ENCODE measurements at regions not wholly inside any gene's neighbourhood (a gene's known extent, or its start where the extent isn't known, plus 50 kb on each side); places are given as distances from the start of the nearest gene placed in this dataset.

DNA sequence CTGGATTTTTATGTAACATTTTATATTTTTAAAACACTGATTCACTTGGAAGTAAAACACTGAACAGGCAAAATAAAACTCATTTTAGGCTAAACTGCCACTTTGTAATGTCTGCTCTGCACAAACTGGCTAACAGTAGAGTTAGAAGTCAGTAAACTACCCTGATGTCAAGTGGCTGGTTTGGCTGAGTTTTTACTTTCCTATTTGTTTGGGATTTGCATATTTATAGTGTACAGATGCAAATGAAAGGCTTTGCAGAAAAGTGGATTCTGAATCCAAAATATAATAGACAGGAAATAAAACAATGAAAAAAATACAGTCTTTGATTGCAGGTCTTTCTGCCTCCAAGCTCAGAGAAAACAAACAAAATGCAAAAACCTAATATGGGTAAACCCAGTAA, 213.1 kb downstream of the CDH26 start:
- DNase-seq (ENCODE audit: low read depth, low spot score): no peak
- TF ChIP-seq CTCF (IDR thresholded peaks at IDR 0.05; ENCODE audit: low read depth, low read length): no peak
- ChIA-PET POLR2A (no interaction called here), CTCF (no interaction called here)
- no peak overlapping the region for H3K27ac ChIP-seq (ENCODE audit: low read depth, low read length)
- H3K9me3 ChIP-seq (ENCODE audit: control insufficient read depth, insufficient read depth, low read length): no peaks in the 10 kb centered on the region
- H3K27me3 ChIP-seq (ENCODE audit: control insufficient read depth, insufficient read depth, low read length): no peaks in the 10 kb centered on the region
- no peak overlapping the region for H3K4me3 ChIP-seq (ENCODE audit: low read depth, low read length)

DNA sequence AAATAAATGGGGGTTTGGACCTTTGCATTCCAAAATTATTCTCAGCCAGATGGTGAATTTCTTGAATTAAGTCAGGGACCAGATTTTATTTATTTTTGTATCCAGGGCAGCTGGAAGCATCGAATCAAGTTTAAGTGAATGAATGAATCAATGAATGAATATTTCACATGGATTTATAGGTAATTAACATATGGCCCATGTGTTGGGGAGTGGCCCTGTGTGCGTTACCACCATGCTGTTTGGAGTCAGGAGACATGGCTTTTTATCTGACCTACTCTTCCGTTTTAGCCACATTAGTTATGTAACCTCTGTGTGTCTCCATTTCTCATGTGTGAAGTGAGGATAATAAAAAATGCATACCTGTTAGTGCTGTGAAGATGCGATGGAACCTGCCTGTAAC, 213.5 kb downstream of the CDH26 start:
- POLR2A ChIA-PET: no interaction called here
- CTCF ChIA-PET: no interaction called here

GRCh38 chr20:60172346-60172984, 214.2 kb downstream of the CDH26 start:
- no peaks in the 10 kb centered on the region for H3K27me3 ChIP-seq (ENCODE audit: control insufficient read depth, insufficient read depth, low read length)
- ChIA-PET CTCF (no interaction called here), POLR2A (no interaction called here)
- H3K9me3 ChIP-seq (ENCODE audit: control insufficient read depth, insufficient read depth, low read length): no peaks in the 10 kb centered on the region
- no peak overlapping the region for H3K27ac ChIP-seq (ENCODE audit: low read depth, low read length)
- H3K4me3 ChIP-seq (ENCODE audit: low read depth, low read length): no peak overlapping the region
- TF ChIP-seq CTCF (IDR thresholded peaks at IDR 0.05; ENCODE audit: low read depth, low read length): no peak
- DNase-seq (ENCODE audit: low read depth, low spot score): no peak

More for the DNA sequence above, 213.5 kb downstream of the CDH26 start:
- Histone ChIP-seq H3K27ac (ENCODE audit: low read depth, low read length) (no peak overlapping the region), H3K4me3 (ENCODE audit: low read depth, low read length) (no peak overlapping the region), H3K27me3 (ENCODE audit: control insufficient read depth, insufficient read depth, low read length) (no peaks in the 10 kb centered on the region), H3K9me3 (ENCODE audit: control insufficient read depth, insufficient read depth, low read length) (no peaks in the 10 kb centered on the region)
- no peak for DNase-seq (ENCODE audit: low read depth, low spot score)
- no peak for TF ChIP-seq CTCF (IDR thresholded peaks at IDR 0.05; ENCODE audit: low read depth, low read length)

DNA sequence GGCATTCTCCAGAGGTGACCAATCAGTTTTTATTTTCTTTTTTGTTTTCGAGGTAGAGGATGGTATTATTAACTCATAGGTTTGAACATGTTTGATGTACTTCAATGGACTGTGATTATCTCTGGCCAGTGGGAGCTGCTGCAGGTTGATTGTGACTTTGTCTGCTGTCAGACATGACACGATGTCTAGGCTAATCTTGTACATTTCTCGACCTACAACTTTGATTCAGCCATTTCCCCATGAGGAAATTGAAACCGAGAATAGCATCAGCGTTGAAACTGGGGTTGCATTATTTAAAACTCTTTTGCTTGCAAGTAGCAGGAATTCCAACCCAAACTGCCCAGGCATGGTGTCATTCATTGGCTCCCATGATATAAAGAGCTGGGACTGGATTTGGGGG, 218.9 kb downstream of the CDH26 start:
- H3K27ac ChIP-seq (ENCODE audit: low read depth, low read length): no peak overlapping the region
- no peaks in the 10 kb centered on the region for H3K27me3 ChIP-seq (ENCODE audit: control insufficient read depth, insufficient read depth, low read length)
- H3K9me3 ChIP-seq (ENCODE audit: control insufficient read depth, insufficient read depth, low read length): no peaks in the 10 kb centered on the region
- ChIA-PET CTCF (no interaction called here), POLR2A (no interaction called here)
- H3K4me3 ChIP-seq (ENCODE audit: low read depth, low read length): no peak overlapping the region
- no peak for DNase-seq (ENCODE audit: low read depth, low spot score)
- no peak for TF ChIP-seq CTCF (IDR thresholded peaks at IDR 0.05; ENCODE audit: low read depth, low read length)

DNA sequence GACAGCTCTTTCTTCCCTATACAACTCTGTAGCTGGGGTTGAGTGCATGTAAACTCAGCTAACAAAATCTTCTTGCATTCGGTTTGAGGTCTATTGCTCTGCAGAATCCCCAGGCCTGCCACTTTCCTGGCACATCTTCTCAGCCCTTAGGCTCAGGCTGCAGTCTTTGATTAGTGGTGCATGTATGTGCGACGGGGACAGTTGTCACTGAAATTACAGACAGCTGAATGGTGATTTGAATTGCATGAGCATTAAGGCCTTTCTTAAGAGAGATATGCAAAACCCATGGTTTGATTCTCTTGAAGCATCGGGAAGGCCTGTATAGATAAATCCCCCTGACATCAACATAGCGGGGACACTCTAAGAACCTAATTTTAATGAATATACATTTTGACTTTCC, 222.8 kb downstream of the CDH26 start:
- Histone ChIP-seq H3K27me3 (ENCODE audit: control insufficient read depth, insufficient read depth, low read length) (no peaks in the 10 kb centered on the region), H3K27ac (ENCODE audit: low read depth, low read length) (no peak overlapping the region), H3K9me3 (ENCODE audit: control insufficient read depth, insufficient read depth, low read length) (no peaks in the 10 kb centered on the region), H3K4me3 (ENCODE audit: low read depth, low read length) (no peak overlapping the region)
- no peak for TF ChIP-seq CTCF (IDR thresholded peaks at IDR 0.05; ENCODE audit: low read depth, low read length)
- ChIA-PET CTCF (interaction anchor here (1.1 kb wide), 1 partner anchor 26 kb away, joined by 3 read pairs; no protein-coding TSS in a partner anchor), POLR2A (no interaction called here)
- no peak for DNase-seq (ENCODE audit: low read depth, low spot score)

Data from AG04450 (cell line).